GM12875 (cell line): ENCODE measurements at regions not wholly inside any gene's neighbourhood (a gene's known extent, or its start where the extent isn't known, plus 50 kb on each side); places are given as distances from the start of the nearest gene placed in this dataset.
"Not testable (repeated sequence)": the region's sequence is repeated elsewhere in the genome, so short reads cannot be mapped to it uniquely, and the experiment has no call there.

ENCODE experiments used
- H3K4me3 ChIP-seq: one replicate; pipeline ENCODE4 v1.5.1; 2011; ENCODE audit warnings: low read depth, low read length, control low read depth
- CTCF ChIP-seq: IDR thresholded peaks from 2 replicates; pipeline ENCODE4 v1.5.1; 2011; ENCODE audit warnings: low read depth, mild to moderate bottlenecking, control low read depth, inconsistent platforms, low read length, moderate library complexity, borderline replicate concordance; ENCODE audit not compliant: insufficient read depth

- TF ChIP-seq CTCF: no peak
- no peak overlapping the region for H3K4me3 ChIP-seq
These were observed 412.3 kb downstream of the OXSM start for GRCh38 chr3:26202169-26202568.

- H3K4me3 ChIP-seq: no peak overlapping the region
- no peak for TF ChIP-seq CTCF
These were observed 415.6 kb downstream of the OXSM start for GRCh38 chr3:26205475-26205874.

GRCh38 chr3:26208201-26208600 lies 414.4 kb upstream of the LRRC3B start:
- no peak overlapping the region for H3K4me3 ChIP-seq
- TF ChIP-seq CTCF: no peak

- no peak overlapping the region for H3K4me3 ChIP-seq
- no peak for TF ChIP-seq CTCF
These were observed 392.8 kb upstream of the LRRC3B start for GRCh38 chr3:26229801-26230200.

- TF ChIP-seq CTCF: no peak
- H3K4me3 ChIP-seq: no peak overlapping the region
These were observed 389.2 kb upstream of the LRRC3B start for GRCh38 chr3:26233374-26233773.

- no peak overlapping the region for H3K4me3 ChIP-seq
- no peak for TF ChIP-seq CTCF
These were observed 386.0 kb upstream of the LRRC3B start for GRCh38 chr3:26236531-26236930.

GRCh38 chr3:26237036-26237682 lies 385.4 kb upstream of the LRRC3B start:
- no peak overlapping the region for H3K4me3 ChIP-seq
- no peak for TF ChIP-seq CTCF

GRCh38 chr3:26244586-26244985 lies 378.0 kb upstream of the LRRC3B start:
- not testable (repeated sequence) for H3K4me3 ChIP-seq
